Activated T-cell treated with anti-CD3 and anti-CD28 coated beads, Interleukin-2, amount 50 U/mL, for 24 hours (primary cell): ENCODE measurements at regions not wholly inside any gene's neighbourhood (a gene's known extent, or its start where the extent isn't known, plus 50 kb on each side); places are given as distances from the start of the nearest gene placed in this dataset.
"Not testable (repeated sequence)": the region's sequence is repeated elsewhere in the genome, so short reads cannot be mapped to it uniquely, and the experiment has no call there.

Experiments
- DNase-seq: peaks from one replicate; pipeline ENCODE4 v3.0.0-alpha.2; 2020
- H3K27ac Mint-ChIP-seq: 2 replicates; pipeline ENCODE4 v1.8.0; 2020; ENCODE audit warnings: mild to moderate bottlenecking, mixed read lengths
- H3K27me3 Mint-ChIP-seq: 2 replicates; pipeline ENCODE4 v1.8.0; 2020; ENCODE audit warnings: mixed read lengths
- H3K36me3 Mint-ChIP-seq: 2 replicates; pipeline ENCODE4 v1.8.0; 2020; ENCODE audit warnings: low read depth, mixed read lengths
- H3K4me1 Mint-ChIP-seq: 2 replicates; pipeline ENCODE4 v1.8.0; 2020; ENCODE audit warnings: low read depth, mixed read lengths
- H3K4me3 Mint-ChIP-seq: 2 replicates; pipeline ENCODE4 v1.8.0; 2020; ENCODE audit warnings: mild to moderate bottlenecking, moderate library complexity, mixed read lengths
- H3K9me3 Mint-ChIP-seq: 2 replicates; pipeline ENCODE4 v1.8.0; 2020; ENCODE audit warnings: mixed read lengths

- H3K27me3 Mint-ChIP-seq: peaks cover 46% of the 10 kb centered on the region
- no peak overlapping the region for H3K27ac Mint-ChIP-seq
- peaks cover 5% of the 10 kb centered on the region for H3K4me1 Mint-ChIP-seq
- no peaks in the 10 kb centered on the region for H3K9me3 Mint-ChIP-seq
- no peak overlapping the region for H3K4me3 Mint-ChIP-seq
- H3K36me3 Mint-ChIP-seq: no peaks in the 10 kb centered on the region
- no peak for DNase-seq
Observed at GRCh38 chr3:126292318-126293070, 64.7 kb downstream of the KLF15 start.

GRCh38 chr3:126291537-126291936 is 65.7 kb downstream of the KLF15 start:
- H3K27me3 Mint-ChIP-seq: peaks cover 56% of the 10 kb centered on the region
- peaks cover 5% of the 10 kb centered on the region for H3K4me1 Mint-ChIP-seq
- DNase-seq: no peak
- no peaks in the 10 kb centered on the region for H3K9me3 Mint-ChIP-seq
- no peak overlapping the region for H3K4me3 Mint-ChIP-seq
- no peaks in the 10 kb centered on the region for H3K36me3 Mint-ChIP-seq
- H3K27ac Mint-ChIP-seq: no peak overlapping the region

GRCh38 chr3:126291061-126291460 is 66.1 kb downstream of the KLF15 start:
- no peak overlapping the region for H3K27ac Mint-ChIP-seq

DNA sequence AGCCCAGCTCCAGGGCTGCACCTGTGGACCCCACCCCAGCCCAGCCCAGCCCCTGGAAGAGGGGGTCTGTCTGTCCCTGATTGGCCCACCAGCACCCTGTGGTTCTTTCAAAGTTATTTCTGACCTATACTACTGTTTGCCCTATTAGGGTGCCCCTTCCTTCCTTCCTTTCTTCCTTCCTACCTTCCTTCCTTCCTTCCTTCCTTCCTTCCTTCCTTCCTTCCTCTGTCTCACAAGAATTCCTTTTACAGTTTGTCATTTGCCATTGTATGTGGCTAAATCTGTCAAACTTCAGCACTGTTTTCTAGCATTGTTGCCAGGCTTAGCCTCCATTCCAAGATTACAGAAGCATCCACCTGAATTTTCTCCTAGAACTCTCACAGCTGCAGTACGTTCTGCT is 66.9 kb downstream of the KLF15 start:
- H3K9me3 Mint-ChIP-seq: no peaks in the 10 kb centered on the region
- no peak overlapping the region for H3K27ac Mint-ChIP-seq
- peaks cover 5% of the 10 kb centered on the region for H3K4me1 Mint-ChIP-seq
- H3K27me3 Mint-ChIP-seq: peaks cover 63% of the 10 kb centered on the region
- H3K4me3 Mint-ChIP-seq: no peak overlapping the region
- DNase-seq: no peak
- no peaks in the 10 kb centered on the region for H3K36me3 Mint-ChIP-seq

More at GRCh38 chr3:126291061-126291460, 66.1 kb downstream of the KLF15 start:
- H3K36me3 Mint-ChIP-seq: no peaks in the 10 kb centered on the region
- H3K27me3 Mint-ChIP-seq: peaks cover 60% of the 10 kb centered on the region
- DNase-seq: no peak
- H3K4me3 Mint-ChIP-seq: no peak overlapping the region
- H3K9me3 Mint-ChIP-seq: no peaks in the 10 kb centered on the region
- H3K4me1 Mint-ChIP-seq: peaks cover 5% of the 10 kb centered on the region

- Mint-ChIP-seq H3K4me1 (peaks cover 6% of the 10 kb centered on the region), H3K27me3 (peaks cover 63% of the 10 kb centered on the region), H3K9me3 (no peaks in the 10 kb centered on the region), H3K27ac (no peak overlapping the region), H3K36me3 (no peaks in the 10 kb centered on the region), H3K4me3 (no peak overlapping the region)
- DNase-seq: no peak
Observed at GRCh38 chr3:126289096-126289495, 68.1 kb downstream of the KLF15 start.

GRCh38 chr3:126288314-126288713 is 68.9 kb downstream of the KLF15 start:
- Mint-ChIP-seq H3K36me3 (no peaks in the 10 kb centered on the region), H3K27me3 (peaks cover 65% of the 10 kb centered on the region), H3K27ac (no peak overlapping the region), H3K9me3 (no peaks in the 10 kb centered on the region), H3K4me1 (peaks cover 6% of the 10 kb centered on the region), H3K4me3 (no peak overlapping the region)
- no peak for DNase-seq

DNA sequence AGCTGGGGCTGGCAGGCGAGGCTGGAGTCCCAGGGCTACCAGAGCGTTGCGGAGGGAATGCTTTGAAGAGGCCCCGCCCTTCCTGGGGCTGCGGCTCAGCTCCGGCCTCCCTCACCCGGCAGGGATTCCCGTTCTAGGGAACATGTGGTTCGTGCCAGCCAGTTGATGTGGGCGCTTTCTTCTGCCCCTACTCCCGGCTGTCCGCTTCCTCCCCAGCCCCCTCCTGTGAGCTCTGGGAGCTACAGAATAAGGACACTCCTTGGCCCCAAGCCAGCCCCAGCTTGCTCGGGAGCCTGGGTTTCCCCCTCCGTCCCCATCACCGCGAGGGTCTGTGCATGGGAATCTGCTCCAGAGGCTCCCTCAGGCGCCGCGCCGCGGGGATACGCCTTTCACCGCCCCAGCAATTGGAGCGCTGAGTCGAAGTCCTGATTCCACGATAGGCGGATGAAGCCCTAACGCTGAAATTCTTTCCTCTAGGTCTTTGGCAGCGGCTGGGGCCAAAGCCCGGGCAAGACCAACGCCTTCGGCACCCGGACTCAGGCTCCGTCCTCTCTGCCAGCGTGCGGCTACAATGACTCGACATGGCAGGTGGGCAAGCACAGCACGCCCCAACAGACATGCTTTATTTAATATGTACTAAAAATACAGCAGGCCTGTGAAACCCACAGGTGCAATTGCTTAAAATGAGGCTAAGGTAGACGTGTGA is 69.5 kb downstream of the KLF15 start:
- DNase-seq: no peak
- no peak overlapping the region for H3K27ac Mint-ChIP-seq
- peaks cover 69% of the 10 kb centered on the region for H3K27me3 Mint-ChIP-seq
- H3K36me3 Mint-ChIP-seq: no peaks in the 10 kb centered on the region
- H3K9me3 Mint-ChIP-seq: no peaks in the 10 kb centered on the region
- no peak overlapping the region for H3K4me3 Mint-ChIP-seq
- peaks cover 6% of the 10 kb centered on the region for H3K4me1 Mint-ChIP-seq

DNA sequence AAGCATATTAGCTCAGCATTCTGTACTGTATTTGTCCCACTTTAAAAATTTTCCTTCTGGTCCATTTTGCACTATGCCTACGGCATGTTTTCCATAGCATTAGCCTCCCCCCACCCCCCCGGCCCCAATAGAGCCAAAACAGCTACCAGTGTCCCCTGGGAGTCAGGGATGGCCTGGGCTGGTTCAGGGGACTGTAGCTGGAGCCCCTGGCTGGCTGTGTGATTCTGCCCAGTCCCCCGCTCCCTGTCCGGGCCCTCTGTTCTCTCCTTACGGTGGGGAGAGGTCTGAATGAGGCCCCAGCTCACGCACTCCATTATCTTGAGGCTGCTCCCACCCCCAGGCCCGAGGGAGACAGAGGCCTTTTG is 70.1 kb downstream of the KLF15 start:
- H3K9me3 Mint-ChIP-seq: no peaks in the 10 kb centered on the region
- no peaks in the 10 kb centered on the region for H3K36me3 Mint-ChIP-seq
- H3K4me3 Mint-ChIP-seq: no peak overlapping the region
- DNase-seq: no peak
- H3K27me3 Mint-ChIP-seq: peaks cover 68% of the 10 kb centered on the region
- H3K27ac Mint-ChIP-seq: no peak overlapping the region
- peaks cover 6% of the 10 kb centered on the region for H3K4me1 Mint-ChIP-seq

- peaks cover 6% of the 10 kb centered on the region for H3K4me1 Mint-ChIP-seq
- H3K9me3 Mint-ChIP-seq: no peaks in the 10 kb centered on the region
- H3K4me3 Mint-ChIP-seq: no peak overlapping the region
- H3K27me3 Mint-ChIP-seq: peaks cover 58% of the 10 kb centered on the region
- H3K27ac Mint-ChIP-seq: no peak overlapping the region
- no peaks in the 10 kb centered on the region for H3K36me3 Mint-ChIP-seq
- DNase-seq: no peak
Observed at GRCh38 chr3:126285369-126285768, 71.8 kb downstream of the KLF15 start.

GRCh38 chr3:126284258-126284904 is 72.8 kb downstream of the KLF15 start:
- Mint-ChIP-seq H3K4me3 (no peak overlapping the region), H3K27me3 (peaks cover 49% of the 10 kb centered on the region), H3K9me3 (no peaks in the 10 kb centered on the region), H3K27ac (no peak overlapping the region), H3K36me3 (no peaks in the 10 kb centered on the region), H3K4me1 (peaks cover 6% of the 10 kb centered on the region)
- DNase-seq: no peak

GRCh38 chr3:126283651-126284050 is 73.6 kb downstream of the KLF15 start:
- not testable (repeated sequence) for H3K4me3 Mint-ChIP-seq, H3K36me3 Mint-ChIP-seq, H3K9me3 Mint-ChIP-seq, H3K4me1 Mint-ChIP-seq, DNase-seq, H3K27ac Mint-ChIP-seq
- H3K27me3 Mint-ChIP-seq: peaks cover 45% of the 10 kb centered on the region

DNA sequence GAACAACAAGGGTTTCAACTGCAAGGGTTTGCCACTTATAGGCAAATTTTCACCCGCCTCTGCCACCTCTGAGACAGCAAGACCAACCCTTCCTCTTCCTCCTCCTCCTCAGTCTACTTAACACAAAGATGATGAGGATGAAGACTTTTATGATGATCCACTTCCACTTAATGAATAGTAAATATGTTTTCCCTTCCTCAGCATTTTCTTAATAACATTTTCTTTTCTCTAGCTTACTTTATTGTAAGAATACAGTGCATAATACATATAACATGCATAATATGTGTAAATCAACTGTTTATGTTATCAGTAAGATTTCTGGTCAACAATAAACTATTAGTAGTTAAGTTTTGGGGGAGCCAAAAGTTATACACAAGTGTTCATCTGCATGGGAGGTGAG is 77.4 kb downstream of the KLF15 start:
- Mint-ChIP-seq H3K4me1 (peaks cover 1% of the 10 kb centered on the region), H3K27me3 (peaks cover 44% of the 10 kb centered on the region), H3K27ac (no peak overlapping the region), H3K9me3 (no peaks in the 10 kb centered on the region), H3K36me3 (no peaks in the 10 kb centered on the region), H3K4me3 (no peak overlapping the region)
- DNase-seq: no peak

- H3K27ac Mint-ChIP-seq: no peak overlapping the region
- H3K27me3 Mint-ChIP-seq: peaks cover 53% of the 10 kb centered on the region
- no peaks in the 10 kb centered on the region for H3K9me3 Mint-ChIP-seq
- no peak overlapping the region for H3K4me3 Mint-ChIP-seq
- H3K36me3 Mint-ChIP-seq: no peaks in the 10 kb centered on the region
- H3K4me1 Mint-ChIP-seq: no peaks in the 10 kb centered on the region
- no peak for DNase-seq
Observed at GRCh38 chr3:126277629-126278378, 79.4 kb downstream of the KLF15 start.

DNA sequence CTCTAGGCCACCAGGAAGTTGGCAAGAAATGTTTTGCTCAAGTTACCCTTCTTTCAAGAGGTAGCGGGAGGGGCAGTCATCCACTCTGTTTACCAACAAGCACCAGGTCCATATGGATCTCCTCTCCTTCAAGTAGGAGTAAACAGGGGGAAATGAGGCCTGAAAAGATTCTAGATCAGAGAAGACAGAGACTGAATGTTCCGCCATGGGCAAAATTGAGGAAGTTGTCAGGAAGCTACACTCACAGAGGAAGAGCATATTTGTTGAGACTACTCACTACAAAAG is 81.6 kb downstream of the KLF15 start:
- no peaks in the 10 kb centered on the region for H3K9me3 Mint-ChIP-seq
- H3K4me3 Mint-ChIP-seq: no peak overlapping the region
- no peak for DNase-seq
- no peak overlapping the region for H3K27ac Mint-ChIP-seq
- H3K4me1 Mint-ChIP-seq: no peaks in the 10 kb centered on the region
- no peaks in the 10 kb centered on the region for H3K36me3 Mint-ChIP-seq
- peaks cover 45% of the 10 kb centered on the region for H3K27me3 Mint-ChIP-seq
